Panc1 (cell line): ENCODE measurements at regions not wholly inside any gene's neighbourhood (a gene's known extent, or its start where the extent isn't known, plus 50 kb on each side); places are given as distances from the start of the nearest gene placed in this dataset.

Experiments used
- ATAC-seq: fragments of 200-7000 bp; cut with Tn5 transposase; 2 replicates; pipeline ENCODE4 v1.9.1; 2020; ENCODE audit warnings: mild to moderate bottlenecking, moderate library complexity
- BruUV-seq: library from RNA; stranded (reverse); fragments of 400-500 nt; replicated peaks from 2 replicates; lab custom pipeline; 2021; lab: Mats Ljungman, UMichigan
- CTCF ChIA-PET: fragments of 300-600 bp; sonication (Branson Sonifier 250); formaldehyde crosslinking; loops from one replicate; lab custom pipeline; 2022; ENCODE audit warnings: antibody characterized with exemption; lab: Charles Lee
- POLR2A ChIA-PET: fragments of 300-600 bp; sonication (Branson Sonifier 250); formaldehyde crosslinking; loops from one replicate; lab custom pipeline; 2022; ENCODE audit warnings: antibody characterized with exemption; lab: Charles Lee
- DNase-seq: peaks from one replicate; pipeline ENCODE4 v3.0.0-alpha.2; 2010; ENCODE audit warnings: low read depth, low spot score
- H3K27ac ChIP-seq: 2 replicates; pipeline ENCODE4 v1.5.1; 2011; ENCODE audit warnings: mild to moderate bottlenecking, low read length, inconsistent platforms
- H3K27me3 ChIP-seq: fragments of 200-500 bp; sonication (Bioruptor generic); 2 replicates; pipeline ENCODE4 v1.6.0; 2014; ENCODE audit warnings: low read length, inconsistent platforms; ENCODE audit not compliant: control insufficient read depth, insufficient read depth
- H3K36me3 ChIP-seq: fragments of 200-500 bp; sonication (Bioruptor generic); 2 replicates; pipeline ENCODE4 v1.5.1; 2014; ENCODE audit warnings: inconsistent platforms, mild to moderate bottlenecking, low read length, moderate library complexity; ENCODE audit not compliant: control insufficient read depth, insufficient read depth
- H3K4me1 ChIP-seq: 2 replicates; pipeline ENCODE4 v1.5.1; 2011; ENCODE audit warnings: inconsistent platforms, mild to moderate bottlenecking, low read length, moderate library complexity; ENCODE audit not compliant: control insufficient read depth, insufficient read depth
- H3K4me3 ChIP-seq, 2 experiments: 2 replicates each; pipeline ENCODE4 v1.5.1; 2011 to 2012; ENCODE audit warnings: low read depth in 2 of 2, low read length in 2 of 2, mild to moderate bottlenecking in 2 of 2, inconsistent platforms in 1 of 2, moderate library complexity in 1 of 2
- H3K9me3 ChIP-seq: fragments of 200-500 bp; sonication (Bioruptor generic); 2 replicates; pipeline ENCODE4 v1.5.1; 2014; ENCODE audit warnings: low read depth, mild to moderate bottlenecking, inconsistent platforms, low read length, moderate library complexity; ENCODE audit not compliant: control insufficient read depth, insufficient read depth
- CTCF ChIP-seq: fragments of 450-650 bp; IDR thresholded peaks from 2 replicates; pipeline ENCODE4 v1.5.1; 2017; ENCODE audit warnings: mild to moderate bottlenecking
- POLR2AphosphoS5 ChIP-seq: IDR thresholded peaks from 2 replicates; pipeline ENCODE4 v1.6.1; 2012; ENCODE audit warnings: mild to moderate bottlenecking, low read depth, low read length, moderate library complexity
- REST ChIP-seq, 2 experiments: IDR thresholded peaks; 2 replicates each; pipeline ENCODE4 v1.6.1; 2011 to 2012; ENCODE audit warnings: low read depth in 2 of 2, control low read depth in 1 of 2, low read length in 1 of 2, mild to moderate bottlenecking in 1 of 2, moderate library complexity in 1 of 2; ENCODE audit not compliant: insufficient read depth in 1 of 2
- SIN3A ChIP-seq: IDR thresholded peaks from 2 replicates; pipeline ENCODE4 v1.6.1; 2012; ENCODE audit warnings: low read depth, mild to moderate bottlenecking, low read length, moderate library complexity, borderline replicate concordance; ENCODE audit not compliant: insufficient read depth
- TCF7L2 ChIP-seq: IDR thresholded peaks from 2 replicates; pipeline ENCODE4 v1.6.1; 2011; ENCODE audit warnings: mild to moderate bottlenecking, low read depth, low read length, inconsistent platforms
- in situ Hi-C: cut with HindIII; loops from 2 replicates; pipeline ENCODE4 v1.10.0; 2016; ENCODE audit warnings: low sequenced_read_pairs, low pct_unique_long_range_greater_than_20kb
- intact Hi-C: fragments of 100-400 bp; cut with micrococcal nuclease; formaldehyde crosslinking; loops from one replicate; pipeline ENCODE4 v1.10.0; 2022; ENCODE audit not compliant: unreplicated experiment

GRCh38 chr7:68009716-68010115 is 1013.1 kb downstream of the TYW1 start:
- in situ Hi-C loops = no loop called here
- ATAC-seq (no peak), DNase-seq (no peak)
- no peak for TF ChIP-seq REST (IDR thresholded peaks at IDR 0.05; ENCODE audit: insufficient read depth in 1 of 2, low read depth in 2 of 2, low read length in 1 of 2)
- TF ChIP-seq SIN3A = no peak
- TF ChIP-seq CTCF = no peak
- no peak for TF ChIP-seq TCF7L2
- no peak for TF ChIP-seq POLR2AphosphoS5
- no peaks in the 10 kb centered on the region for H3K27me3 ChIP-seq
- no peaks in the 10 kb centered on the region for H3K4me1 ChIP-seq
- H3K9me3 ChIP-seq = no peaks in the 10 kb centered on the region
- no peak overlapping the region for H3K27ac ChIP-seq
- ChIA-PET CTCF (no interaction called here), POLR2A (no interaction called here)
- H3K36me3 ChIP-seq = no peaks in the 10 kb centered on the region
- intact Hi-C loops = no loop called here
- no peak overlapping the region for H3K4me3 ChIP-seq
- BruUV-seq = no TSS peak

GRCh38 chr7:68014031-68014736 is 1017.6 kb downstream of the TYW1 start:
- DNase-seq (no peak), ATAC-seq (no peak)
- Histone ChIP-seq H3K27me3 (no peaks in the 10 kb centered on the region), H3K27ac (no peak overlapping the region), H3K9me3 (no peaks in the 10 kb centered on the region), H3K36me3 (no peaks in the 10 kb centered on the region), H3K4me1 (no peaks in the 10 kb centered on the region), H3K4me3 (no peak overlapping the region)
- TF ChIP-seq CTCF (no peak), REST (IDR thresholded peaks at IDR 0.05; ENCODE audit: insufficient read depth in 1 of 2, low read depth in 2 of 2, low read length in 1 of 2) (no peak), POLR2AphosphoS5 (no peak), TCF7L2 (no peak), SIN3A (no peak)
- CTCF ChIA-PET = no interaction called here
- BruUV-seq = no TSS peak
- intact Hi-C loops (no loop called here), in situ Hi-C loops (no loop called here)
- POLR2A ChIA-PET = no interaction called here
